WTC11 (cell line): ENCODE measurements at regions not wholly inside any gene's neighbourhood (a gene's known extent, or its start where the extent isn't known, plus 50 kb on each side); places are given as distances from the start of the nearest gene placed in this dataset.

Experiments used
- ATF1 ChIP-seq: sonication (generic); formaldehyde crosslinking; IDR thresholded peaks from 2 replicates; pipeline ENCODE4 v1.8.1; 2023; ENCODE audit warnings: mild to moderate bottlenecking, moderate library complexity, missing genetic modification reagents
- CREM ChIP-seq: sonication (generic); formaldehyde crosslinking; IDR thresholded peaks from 2 replicates; pipeline ENCODE4 v1.8.1; 2022; ENCODE audit warnings: mild to moderate bottlenecking, missing genetic modification reagents, moderate library complexity
- ETV6 ChIP-seq: sonication (generic); formaldehyde crosslinking; IDR thresholded peaks from 2 replicates; pipeline ENCODE4 v1.8.1; 2022; ENCODE audit warnings: mild to moderate bottlenecking, missing genetic modification reagents
- IRF2 ChIP-seq: sonication (generic); formaldehyde crosslinking; IDR thresholded peaks from 2 replicates; pipeline ENCODE4 v1.8.0; 2022; ENCODE audit warnings: low read depth, missing genetic modification reagents, borderline replicate concordance
- KAT7 ChIP-seq: sonication (generic); formaldehyde crosslinking; IDR thresholded peaks from 2 replicates; pipeline ENCODE4 v1.8.1; 2023; ENCODE audit warnings: missing genetic modification reagents, mild to moderate bottlenecking, borderline replicate concordance
- NR2C2 ChIP-seq: sonication (generic); formaldehyde crosslinking; IDR thresholded peaks from 2 replicates; pipeline ENCODE4 v1.8.0; 2022; ENCODE audit warnings: mild to moderate bottlenecking, missing genetic modification reagents
- TCF7 ChIP-seq: sonication (generic); formaldehyde crosslinking; IDR thresholded peaks from 2 replicates; pipeline ENCODE4 v1.8.0; 2022; ENCODE audit warnings: mild to moderate bottlenecking, low read depth, missing genetic modification reagents, moderate library complexity
- TF ChIP-seq, protein P1 (sequence below): fragments of 200-600 bp; IDR thresholded peaks from 2 replicates; pipeline ENCODE4 v1.8.0; 2022; ENCODE audit warnings: antibody characterized with exemption
- TF ChIP-seq, protein P2 (sequence below): fragments of 250-450 bp; sonication (Bioruptor Pico); IDR thresholded peaks from 2 replicates; pipeline ENCODE4 v2.1.2; 2022; ENCODE audit warnings: mild to moderate bottlenecking, moderate library complexity
- TF ChIP-seq, protein P3 (sequence below): sonication (generic); formaldehyde crosslinking; IDR thresholded peaks from 2 replicates; pipeline ENCODE4 v1.8.1; 2023; ENCODE audit warnings: mild to moderate bottlenecking, moderate library complexity, missing genetic modification reagents

DNA sequence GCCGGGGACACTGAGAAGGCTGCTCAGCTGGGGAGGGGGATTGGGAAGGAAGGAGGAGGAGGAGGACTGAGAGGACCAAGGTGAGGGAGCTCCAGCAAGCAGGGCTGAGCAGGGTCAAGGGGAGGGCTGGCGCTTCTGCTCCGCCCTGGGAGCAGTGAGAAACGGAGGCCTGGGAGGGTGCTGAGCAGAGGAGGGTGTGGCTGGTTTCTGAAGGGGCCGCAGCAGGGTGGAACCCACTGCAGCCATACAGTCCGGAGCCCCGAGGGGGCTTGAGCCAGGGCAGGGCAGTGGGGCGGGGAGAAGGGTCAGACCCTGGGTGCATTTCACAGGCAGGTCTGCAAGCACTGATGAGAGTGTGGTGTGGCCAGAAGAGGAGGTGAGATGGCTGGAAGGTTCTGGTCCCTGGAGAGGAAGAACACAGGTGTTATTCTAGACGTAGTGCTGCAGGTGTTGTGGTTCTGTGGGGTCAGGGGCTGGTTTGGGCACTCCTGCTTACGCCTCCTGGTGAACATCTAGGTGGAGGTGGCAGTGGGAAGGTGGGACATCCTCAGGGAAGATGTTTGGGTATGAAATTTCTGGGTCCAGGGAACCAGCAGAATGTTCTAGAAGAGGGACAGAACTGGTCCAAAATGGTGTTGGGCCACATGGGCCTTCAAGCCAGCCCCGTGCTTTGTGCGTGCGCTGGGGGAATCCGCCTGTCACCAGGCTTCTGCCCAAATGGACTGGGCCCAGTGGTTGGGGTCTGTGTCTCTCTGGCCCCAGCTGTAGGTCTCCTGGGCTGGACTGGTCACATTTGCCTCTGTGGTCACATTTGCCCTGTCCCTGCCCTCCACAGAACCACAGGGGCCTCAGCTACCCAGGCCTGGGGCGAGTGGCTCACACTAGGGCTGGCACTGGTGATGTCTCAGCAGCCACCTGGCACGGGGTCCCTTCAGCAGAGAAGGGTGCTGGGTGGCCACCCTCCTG is 714.7 kb downstream of the BRD1 start:
- TF ChIP-seq, protein P1, sequence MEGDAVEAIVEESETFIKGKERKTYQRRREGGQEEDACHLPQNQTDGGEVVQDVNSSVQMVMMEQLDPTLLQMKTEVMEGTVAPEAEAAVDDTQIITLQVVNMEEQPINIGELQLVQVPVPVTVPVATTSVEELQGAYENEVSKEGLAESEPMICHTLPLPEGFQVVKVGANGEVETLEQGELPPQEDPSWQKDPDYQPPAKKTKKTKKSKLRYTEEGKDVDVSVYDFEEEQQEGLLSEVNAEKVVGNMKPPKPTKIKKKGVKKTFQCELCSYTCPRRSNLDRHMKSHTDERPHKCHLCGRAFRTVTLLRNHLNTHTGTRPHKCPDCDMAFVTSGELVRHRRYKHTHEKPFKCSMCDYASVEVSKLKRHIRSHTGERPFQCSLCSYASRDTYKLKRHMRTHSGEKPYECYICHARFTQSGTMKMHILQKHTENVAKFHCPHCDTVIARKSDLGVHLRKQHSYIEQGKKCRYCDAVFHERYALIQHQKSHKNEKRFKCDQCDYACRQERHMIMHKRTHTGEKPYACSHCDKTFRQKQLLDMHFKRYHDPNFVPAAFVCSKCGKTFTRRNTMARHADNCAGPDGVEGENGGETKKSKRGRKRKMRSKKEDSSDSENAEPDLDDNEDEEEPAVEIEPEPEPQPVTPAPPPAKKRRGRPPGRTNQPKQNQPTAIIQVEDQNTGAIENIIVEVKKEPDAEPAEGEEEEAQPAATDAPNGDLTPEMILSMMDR, result no peak
- TF ChIP-seq, protein P2, sequence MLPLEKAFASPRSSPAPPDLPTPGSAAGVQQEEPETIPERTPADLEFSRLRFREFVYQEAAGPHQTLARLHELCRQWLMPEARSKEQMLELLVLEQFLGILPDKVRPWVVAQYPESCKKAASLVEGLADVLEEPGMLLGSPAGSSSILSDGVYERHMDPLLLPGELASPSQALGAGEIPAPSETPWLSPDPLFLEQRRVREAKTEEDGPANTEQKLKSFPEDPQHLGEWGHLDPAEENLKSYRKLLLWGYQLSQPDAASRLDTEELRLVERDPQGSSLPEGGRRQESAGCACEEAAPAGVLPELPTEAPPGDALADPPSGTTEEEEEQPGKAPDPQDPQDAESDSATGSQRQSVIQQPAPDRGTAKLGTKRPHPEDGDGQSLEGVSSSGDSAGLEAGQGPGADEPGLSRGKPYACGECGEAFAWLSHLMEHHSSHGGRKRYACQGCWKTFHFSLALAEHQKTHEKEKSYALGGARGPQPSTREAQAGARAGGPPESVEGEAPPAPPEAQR (CRISPR knock-in tag), result no peak
- TF ChIP-seq KAT7 (CRISPR knock-in tag), result no peak
- TF ChIP-seq, protein P3, sequence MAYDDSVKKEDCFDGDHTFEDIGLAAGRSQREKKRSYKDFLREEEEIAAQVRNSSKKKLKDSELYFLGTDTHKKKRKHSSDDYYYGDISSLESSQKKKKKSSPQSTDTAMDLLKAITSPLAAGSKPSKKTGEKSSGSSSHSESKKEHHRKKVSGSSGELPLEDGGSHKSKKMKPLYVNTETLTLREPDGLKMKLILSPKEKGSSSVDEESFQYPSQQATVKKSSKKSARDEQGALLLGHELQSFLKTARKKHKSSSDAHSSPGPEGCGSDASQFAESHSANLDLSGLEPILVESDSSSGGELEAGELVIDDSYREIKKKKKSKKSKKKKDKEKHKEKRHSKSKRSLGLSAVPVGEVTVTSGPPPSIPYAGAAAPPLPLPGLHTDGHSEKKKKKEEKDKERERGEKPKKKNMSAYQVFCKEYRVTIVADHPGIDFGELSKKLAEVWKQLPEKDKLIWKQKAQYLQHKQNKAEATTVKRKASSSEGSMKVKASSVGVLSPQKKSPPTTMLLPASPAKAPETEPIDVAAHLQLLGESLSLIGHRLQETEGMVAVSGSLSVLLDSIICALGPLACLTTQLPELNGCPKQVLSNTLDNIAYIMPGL (CRISPR knock-in tag), result no peak
- TF ChIP-seq ETV6 (CRISPR knock-in tag), result no peak
- no peak for TF ChIP-seq TCF7
- no peak for TF ChIP-seq NR2C2 (CRISPR knock-in tag)
- no peak for TF ChIP-seq ATF1 (CRISPR knock-in tag)
- TF ChIP-seq CREM (CRISPR knock-in tag), result no peak
- no peak for TF ChIP-seq IRF2 (CRISPR knock-in tag)
